ENCODE measurements at regions not wholly inside any gene's neighbourhood (a gene's known extent, or its start where the extent isn't known, plus 50 kb on each side); places are given as distances from the start of the nearest gene placed in this dataset.
"Not testable (repeated sequence)": the region's sequence is repeated elsewhere in the genome, so short reads cannot be mapped to it uniquely, and the experiment has no call there.

DNA sequence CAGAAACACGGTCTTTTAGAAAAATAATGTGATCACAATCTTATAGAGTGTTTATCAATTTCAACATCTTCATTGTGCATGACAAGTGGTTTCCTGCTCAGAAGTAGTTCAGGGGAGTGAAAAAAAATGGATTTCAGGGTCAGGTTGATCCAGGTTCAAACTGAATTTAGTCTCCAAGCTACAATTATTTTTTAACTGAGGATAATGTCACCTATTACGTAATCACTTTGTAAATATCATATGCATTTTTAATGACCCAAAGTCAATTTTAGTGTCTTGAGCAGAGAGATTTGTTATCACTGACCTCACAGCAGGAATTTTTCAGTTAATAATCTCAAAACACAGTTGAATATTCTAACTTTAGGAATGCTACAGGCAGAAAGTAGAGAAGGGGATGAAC lies 627.2 kb upstream of the LUZP2 start:
- H3K4me3 ChIP-seq (ENCODE audit: low read length in 2 of 2), result no peak overlapping the region
- no peak overlapping the region for H3K27ac ChIP-seq (ENCODE audit: low read depth in 2 of 2, low read length in 2 of 2)
- H3K9me3 ChIP-seq (ENCODE audit: control insufficient read depth in 2 of 2, low read length in 2 of 2), result no peaks in the 10 kb centered on the region
- no peaks in the 10 kb centered on the region for H3K4me1 ChIP-seq (ENCODE audit: control insufficient read depth in 2 of 2, insufficient read depth in 2 of 2, low read length in 2 of 2)
- no peaks in the 10 kb centered on the region for H3K36me3 ChIP-seq (ENCODE audit: control insufficient read depth in 2 of 2, insufficient read depth in 2 of 2, low read length in 2 of 2)
- H3K27me3 ChIP-seq (ENCODE audit: control insufficient read depth in 2 of 2, insufficient read depth in 2 of 2, low read length in 2 of 2), result no peaks in the 10 kb centered on the region
- H3K9ac ChIP-seq (ENCODE audit: low read depth in 1 of 2, low read length in 2 of 2), result no peak overlapping the region

- H3K36me3 ChIP-seq (ENCODE audit: control insufficient read depth in 2 of 2, insufficient read depth in 2 of 2, low read length in 2 of 2), result no peaks in the 10 kb centered on the region
- peaks cover 0 to 3% of the 10 kb centered on the region in 2 donors for H3K4me1 ChIP-seq (ENCODE audit: control insufficient read depth in 2 of 2, insufficient read depth in 2 of 2, low read length in 2 of 2)
- H3K4me3 ChIP-seq (ENCODE audit: low read length in 2 of 2), result no peak overlapping the region
- H3K27me3 ChIP-seq (ENCODE audit: control insufficient read depth in 2 of 2, insufficient read depth in 2 of 2, low read length in 2 of 2), result no peaks in the 10 kb centered on the region
- no peaks in the 10 kb centered on the region for H3K9me3 ChIP-seq (ENCODE audit: control insufficient read depth in 2 of 2, low read length in 2 of 2)
- no peak overlapping the region for H3K27ac ChIP-seq (ENCODE audit: low read depth in 2 of 2, low read length in 2 of 2)
- no peak overlapping the region for H3K9ac ChIP-seq (ENCODE audit: low read depth in 1 of 2, low read length in 2 of 2)
These were observed 623.4 kb upstream of the LUZP2 start for GRCh38 chr11:23873406-23873805.

DNA sequence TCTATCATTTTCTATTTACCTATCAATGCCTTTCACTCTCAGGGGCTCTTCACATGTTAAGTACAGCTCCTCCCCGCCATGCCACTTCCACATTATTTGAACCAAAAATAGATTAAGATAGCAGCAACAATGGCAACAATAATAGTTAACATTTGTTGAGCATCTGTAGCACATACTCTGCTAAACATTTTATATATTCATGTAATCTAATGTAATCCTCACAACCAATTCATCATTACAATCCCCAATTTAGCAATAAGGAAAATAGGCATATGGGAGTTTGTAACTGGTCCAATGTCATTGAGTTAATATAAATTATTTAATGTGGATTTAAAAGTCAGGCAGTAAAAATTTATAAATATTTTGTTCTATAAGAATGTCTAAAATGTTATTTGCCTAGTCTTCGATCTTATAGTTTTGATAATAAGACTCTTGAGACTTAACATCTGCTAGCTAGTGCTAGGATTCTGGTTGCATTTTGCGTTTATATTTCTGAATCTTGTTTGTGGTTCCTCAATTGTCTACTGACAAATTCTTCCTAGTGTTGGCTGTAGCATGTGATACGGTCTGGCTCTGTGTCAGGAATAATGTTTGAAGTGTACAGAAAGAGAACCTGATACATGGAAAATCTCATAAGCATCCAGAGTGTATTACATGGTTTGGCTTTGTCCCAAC lies 621.5 kb upstream of the LUZP2 start:
- peaks cover 0 to 3% of the 10 kb centered on the region in 2 donors for H3K4me1 ChIP-seq (ENCODE audit: control insufficient read depth in 2 of 2, insufficient read depth in 2 of 2, low read length in 2 of 2)
- H3K4me3 ChIP-seq (ENCODE audit: low read length in 2 of 2), result no peak overlapping the region
- H3K27ac ChIP-seq (ENCODE audit: low read depth in 2 of 2, low read length in 2 of 2), result no peak overlapping the region
- no peak overlapping the region for H3K9ac ChIP-seq (ENCODE audit: low read depth in 1 of 2, low read length in 2 of 2)
- no peaks in the 10 kb centered on the region for H3K36me3 ChIP-seq (ENCODE audit: control insufficient read depth in 2 of 2, insufficient read depth in 2 of 2, low read length in 2 of 2)
- H3K9me3 ChIP-seq (ENCODE audit: control insufficient read depth in 2 of 2, low read length in 2 of 2), result no peaks in the 10 kb centered on the region
- H3K27me3 ChIP-seq (ENCODE audit: control insufficient read depth in 2 of 2, insufficient read depth in 2 of 2, low read length in 2 of 2), result no peaks in the 10 kb centered on the region

DNA sequence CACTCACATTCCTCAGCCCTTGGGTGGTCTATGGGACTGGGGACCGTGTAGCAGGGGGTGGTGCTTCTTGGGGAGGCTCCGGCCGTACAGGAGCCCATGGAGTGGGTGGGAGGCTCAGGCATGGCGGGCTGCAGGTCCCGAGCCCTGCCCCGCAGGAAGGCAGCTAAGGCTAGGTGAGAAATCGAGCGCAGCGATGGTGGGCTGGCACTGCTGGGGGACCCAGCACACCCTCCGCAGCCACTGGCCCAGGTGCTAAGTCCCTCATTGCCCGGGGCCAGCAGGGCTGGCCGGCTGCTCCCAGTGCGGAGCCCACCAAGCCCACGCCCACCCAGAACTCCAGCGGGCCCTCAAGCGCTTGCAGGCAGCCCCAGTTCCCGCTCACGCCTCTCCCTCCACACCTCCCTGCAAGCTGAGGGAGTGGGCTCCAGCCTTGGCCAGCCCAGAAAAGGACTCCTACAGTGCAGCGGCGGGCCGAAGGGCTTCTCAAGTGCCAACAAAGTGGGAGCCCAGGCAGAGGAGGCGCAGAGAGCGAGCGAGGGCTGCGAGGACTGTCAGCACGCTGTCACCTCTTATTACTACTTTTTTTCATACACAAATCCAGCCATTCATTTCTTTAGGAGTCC lies 613.3 kb upstream of the LUZP2 start:
- not testable (repeated sequence) for H3K9ac ChIP-seq (ENCODE audit: low read depth in 1 of 2, low read length in 2 of 2); H3K27ac ChIP-seq (ENCODE audit: low read depth in 2 of 2, low read length in 2 of 2); H3K9me3 ChIP-seq (ENCODE audit: control insufficient read depth in 2 of 2, low read length in 2 of 2); H3K27me3 ChIP-seq (ENCODE audit: control insufficient read depth in 2 of 2, insufficient read depth in 2 of 2, low read length in 2 of 2); H3K4me3 ChIP-seq (ENCODE audit: low read length in 2 of 2); H3K36me3 ChIP-seq (ENCODE audit: control insufficient read depth in 2 of 2, insufficient read depth in 2 of 2, low read length in 2 of 2); H3K4me1 ChIP-seq (ENCODE audit: control insufficient read depth in 2 of 2, insufficient read depth in 2 of 2, low read length in 2 of 2)

- Histone ChIP-seq H3K9me3 (ENCODE audit: control insufficient read depth in 2 of 2, low read length in 2 of 2) (no peaks in the 10 kb centered on the region), H3K27ac (ENCODE audit: low read depth in 2 of 2, low read length in 2 of 2) (no peak overlapping the region), H3K4me1 (ENCODE audit: control insufficient read depth in 2 of 2, insufficient read depth in 2 of 2, low read length in 2 of 2) (no peaks in the 10 kb centered on the region), H3K9ac (ENCODE audit: low read depth in 1 of 2, low read length in 2 of 2) (no peak overlapping the region), H3K36me3 (ENCODE audit: control insufficient read depth in 2 of 2, insufficient read depth in 2 of 2, low read length in 2 of 2) (no peaks in the 10 kb centered on the region), H3K27me3 (ENCODE audit: control insufficient read depth in 2 of 2, insufficient read depth in 2 of 2, low read length in 2 of 2) (no peaks in the 10 kb centered on the region), H3K4me3 (ENCODE audit: low read length in 2 of 2) (no peak overlapping the region)
These were observed 612.5 kb upstream of the LUZP2 start for GRCh38 chr11:23884341-23884740.

GRCh38 chr11:23885801-23886200 lies 611.1 kb upstream of the LUZP2 start:
- Histone ChIP-seq H3K9me3 (ENCODE audit: control insufficient read depth in 2 of 2, low read length in 2 of 2) (no peaks in the 10 kb centered on the region), H3K27me3 (ENCODE audit: control insufficient read depth in 2 of 2, insufficient read depth in 2 of 2, low read length in 2 of 2) (no peaks in the 10 kb centered on the region)

DNA sequence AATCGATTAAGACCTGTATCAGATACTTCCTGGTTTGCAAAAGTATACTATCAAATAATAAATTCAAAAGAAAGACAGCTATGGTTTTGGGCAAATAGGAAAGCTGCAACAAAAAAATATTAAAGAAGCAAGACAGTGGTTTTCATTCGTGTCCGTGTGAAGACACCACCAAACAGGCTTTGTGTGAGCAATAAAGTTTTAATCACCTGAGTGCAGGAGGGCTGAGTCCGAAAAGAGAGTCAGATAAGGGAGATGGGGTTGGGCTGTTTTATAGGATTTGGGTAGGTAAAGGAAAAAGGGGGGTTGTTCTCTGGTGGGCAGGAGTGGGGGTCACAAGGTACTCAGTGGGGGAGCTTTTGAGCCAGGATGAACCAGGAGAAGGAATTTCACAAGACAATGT lies 609.7 kb upstream of the LUZP2 start:
- H3K9ac ChIP-seq (ENCODE audit: low read depth in 1 of 2, low read length in 2 of 2); H3K27me3 ChIP-seq (ENCODE audit: control insufficient read depth in 2 of 2, insufficient read depth in 2 of 2, low read length in 2 of 2); H3K9me3 ChIP-seq (ENCODE audit: control insufficient read depth in 2 of 2, low read length in 2 of 2); H3K36me3 ChIP-seq (ENCODE audit: control insufficient read depth in 2 of 2, insufficient read depth in 2 of 2, low read length in 2 of 2); H3K27ac ChIP-seq (ENCODE audit: low read depth in 2 of 2, low read length in 2 of 2); H3K4me3 ChIP-seq (ENCODE audit: low read length in 2 of 2); H3K4me1 ChIP-seq (ENCODE audit: control insufficient read depth in 2 of 2, insufficient read depth in 2 of 2, low read length in 2 of 2): not testable (repeated sequence)

More at GRCh38 chr11:23885801-23886200, 611.1 kb upstream of the LUZP2 start:
- no peak overlapping the region for H3K27ac ChIP-seq (ENCODE audit: low read depth in 2 of 2, low read length in 2 of 2)
- no peaks in the 10 kb centered on the region for H3K36me3 ChIP-seq (ENCODE audit: control insufficient read depth in 2 of 2, insufficient read depth in 2 of 2, low read length in 2 of 2)
- no peak overlapping the region for H3K4me3 ChIP-seq (ENCODE audit: low read length in 2 of 2)
- no peak overlapping the region for H3K9ac ChIP-seq (ENCODE audit: low read depth in 1 of 2, low read length in 2 of 2)
- no peaks in the 10 kb centered on the region for H3K4me1 ChIP-seq (ENCODE audit: control insufficient read depth in 2 of 2, insufficient read depth in 2 of 2, low read length in 2 of 2)

GRCh38 chr11:23893126-23893525 lies 603.7 kb upstream of the LUZP2 start:
- H3K9ac ChIP-seq (ENCODE audit: low read depth in 1 of 2, low read length in 2 of 2), result no peak overlapping the region
- H3K4me3 ChIP-seq (ENCODE audit: low read length in 2 of 2), result no peak overlapping the region
- H3K4me1 ChIP-seq (ENCODE audit: control insufficient read depth in 2 of 2, insufficient read depth in 2 of 2, low read length in 2 of 2), result no peaks in the 10 kb centered on the region
- H3K27me3 ChIP-seq (ENCODE audit: control insufficient read depth in 2 of 2, insufficient read depth in 2 of 2, low read length in 2 of 2), result no peaks in the 10 kb centered on the region
- no peaks in the 10 kb centered on the region for H3K9me3 ChIP-seq (ENCODE audit: control insufficient read depth in 2 of 2, low read length in 2 of 2)
- H3K36me3 ChIP-seq (ENCODE audit: control insufficient read depth in 2 of 2, insufficient read depth in 2 of 2, low read length in 2 of 2), result no peaks in the 10 kb centered on the region
- H3K27ac ChIP-seq (ENCODE audit: low read depth in 2 of 2, low read length in 2 of 2), result no peak overlapping the region

GRCh38 chr11:23897453-23898286 lies 599.2 kb upstream of the LUZP2 start:
- Histone ChIP-seq H3K9me3 (ENCODE audit: control insufficient read depth in 2 of 2, low read length in 2 of 2) (no peaks in the 10 kb centered on the region), H3K27me3 (ENCODE audit: control insufficient read depth in 2 of 2, insufficient read depth in 2 of 2, low read length in 2 of 2) (no peaks in the 10 kb centered on the region), H3K9ac (ENCODE audit: low read depth in 1 of 2, low read length in 2 of 2) (no peak overlapping the region), H3K36me3 (ENCODE audit: control insufficient read depth in 2 of 2, insufficient read depth in 2 of 2, low read length in 2 of 2) (no peaks in the 10 kb centered on the region), H3K27ac (ENCODE audit: low read depth in 2 of 2, low read length in 2 of 2) (no peak overlapping the region), H3K4me1 (ENCODE audit: control insufficient read depth in 2 of 2, insufficient read depth in 2 of 2, low read length in 2 of 2) (no peaks in the 10 kb centered on the region), H3K4me3 (ENCODE audit: low read length in 2 of 2) (no peak overlapping the region)

DNA sequence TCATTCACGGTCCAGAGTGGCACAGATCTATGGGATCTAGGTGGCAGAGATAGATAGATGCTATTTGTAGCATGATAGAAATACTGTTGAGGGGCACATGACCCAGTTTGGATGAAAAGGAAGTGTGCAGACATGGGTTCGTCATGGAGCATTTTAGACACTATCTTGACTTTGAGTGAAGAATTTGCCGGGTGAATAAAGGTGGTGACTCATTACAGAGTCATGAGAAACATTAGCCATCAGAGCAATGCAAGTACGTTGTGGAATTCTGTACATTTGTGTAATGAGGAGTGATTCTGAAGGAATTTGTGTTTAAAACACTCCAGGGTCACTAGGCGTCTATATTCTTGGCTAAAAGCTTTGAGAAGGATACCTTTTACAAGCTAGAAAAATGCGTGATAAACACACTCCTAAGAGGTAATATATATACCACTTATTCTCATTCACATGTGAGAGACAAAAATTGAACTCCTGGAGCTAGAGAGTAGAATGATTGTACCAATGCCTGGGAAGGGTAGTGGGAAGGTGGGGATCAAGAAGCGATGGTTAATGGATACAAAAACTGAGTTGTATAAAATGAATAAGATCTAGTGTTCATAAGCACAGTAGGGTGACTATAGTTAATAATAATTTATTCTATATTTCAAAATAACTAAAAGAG lies 593.7 kb upstream of the LUZP2 start:
- no peak overlapping the region for H3K27ac ChIP-seq (ENCODE audit: low read depth in 2 of 2, low read length in 2 of 2)
- no peaks in the 10 kb centered on the region for H3K27me3 ChIP-seq (ENCODE audit: control insufficient read depth in 2 of 2, insufficient read depth in 2 of 2, low read length in 2 of 2)
- H3K9me3 ChIP-seq (ENCODE audit: control insufficient read depth in 2 of 2, low read length in 2 of 2), result no peaks in the 10 kb centered on the region
- H3K4me1 ChIP-seq (ENCODE audit: control insufficient read depth in 2 of 2, insufficient read depth in 2 of 2, low read length in 2 of 2), result no peaks in the 10 kb centered on the region
- no peaks in the 10 kb centered on the region for H3K36me3 ChIP-seq (ENCODE audit: control insufficient read depth in 2 of 2, insufficient read depth in 2 of 2, low read length in 2 of 2)
- no peak overlapping the region for H3K9ac ChIP-seq (ENCODE audit: low read depth in 1 of 2, low read length in 2 of 2)
- H3K4me3 ChIP-seq (ENCODE audit: low read length in 2 of 2), result no peak overlapping the region

Measured in mucosa of rectum (tissue), 2 donors.